Suppressor macrophage treated with lipopolysaccharide for 1 hour (primary cell): ENCODE measurements at regions not wholly inside any gene's neighbourhood (a gene's known extent, or its start where the extent isn't known, plus 50 kb on each side); places are given as distances from the start of the nearest gene placed in this dataset.

Experiments used
- DNase-seq, 3 donors: peaks; one replicate each; pipeline ENCODE4 v3.0.0-alpha.2; 2020 to 2022

GRCh38 chr15:39230205-39230907 lies 350.5 kb upstream of the THBS1 start:
- no peak for DNase-seq

GRCh38 chr15:39230908-39231285 lies 350.0 kb upstream of the THBS1 start:
- no peak for DNase-seq

- DNase-seq: no peak
Observed at GRCh38 chr15:39232512-39232911, 348.4 kb upstream of the THBS1 start.

GRCh38 chr15:39235084-39235795 lies 345.6 kb upstream of the THBS1 start:
- peak in 2 of 3 donors; percentile 31 to 32 for DNase-seq

- no peak for DNase-seq
Observed at GRCh38 chr15:39236375-39236774, 344.5 kb upstream of the THBS1 start.

GRCh38 chr15:39238443-39238842 lies 342.4 kb upstream of the THBS1 start:
- no peak for DNase-seq

GRCh38 chr15:39239562-39239961 lies 341.3 kb upstream of the THBS1 start:
- DNase-seq: no peak

- DNase-seq: peak in 1 of 3 donors; percentile 8
Observed at GRCh38 chr15:39242345-39242744, 338.5 kb upstream of the THBS1 start.

- DNase-seq: no peak
Observed at GRCh38 chr15:39243396-39243795, 337.5 kb upstream of the THBS1 start.

GRCh38 chr15:39244776-39245175 lies 336.1 kb upstream of the THBS1 start:
- DNase-seq: no peak

- no peak for DNase-seq
Observed at GRCh38 chr15:39246523-39246922, 334.4 kb upstream of the THBS1 start.

GRCh38 chr15:39247574-39247973 lies 333.3 kb upstream of the THBS1 start:
- no peak for DNase-seq

GRCh38 chr15:39248204-39248603 lies 332.7 kb upstream of the THBS1 start:
- DNase-seq: no peak

GRCh38 chr15:39250001-39250400 lies 330.9 kb upstream of the THBS1 start:
- DNase-seq: no peak

GRCh38 chr15:39250460-39251186 lies 330.3 kb upstream of the THBS1 start:
- DNase-seq: peak in 1 of 3 donors; percentile 32

- DNase-seq: peak in 1 of 3 donors; percentile 11
Observed at GRCh38 chr15:39251413-39252133, 329.3 kb upstream of the THBS1 start.

GRCh38 chr15:39252134-39252470 lies 328.8 kb upstream of the THBS1 start:
- no peak for DNase-seq

GRCh38 chr15:39253552-39253951 lies 327.3 kb upstream of the THBS1 start:
- DNase-seq: no peak

GRCh38 chr15:39254181-39254580 lies 326.7 kb upstream of the THBS1 start:
- DNase-seq: no peak

- DNase-seq: no peak
Observed at GRCh38 chr15:39255760-39256159, 325.1 kb upstream of the THBS1 start.

GRCh38 chr15:39260391-39260790 lies 320.5 kb upstream of the THBS1 start:
- DNase-seq: peak; percentile 27 to 52 (median 44)

GRCh38 chr15:39260791-39261190 lies 320.1 kb upstream of the THBS1 start:
- DNase-seq: no peak
